ENCODE measurements at regions not wholly inside any gene's neighbourhood (a gene's known extent, or its start where the extent isn't known, plus 50 kb on each side); places are given as distances from the start of the nearest gene placed in this dataset.
"Not testable (repeated sequence)": the region's sequence is repeated elsewhere in the genome, so short reads cannot be mapped to it uniquely, and the experiment has no call there.

DNA sequence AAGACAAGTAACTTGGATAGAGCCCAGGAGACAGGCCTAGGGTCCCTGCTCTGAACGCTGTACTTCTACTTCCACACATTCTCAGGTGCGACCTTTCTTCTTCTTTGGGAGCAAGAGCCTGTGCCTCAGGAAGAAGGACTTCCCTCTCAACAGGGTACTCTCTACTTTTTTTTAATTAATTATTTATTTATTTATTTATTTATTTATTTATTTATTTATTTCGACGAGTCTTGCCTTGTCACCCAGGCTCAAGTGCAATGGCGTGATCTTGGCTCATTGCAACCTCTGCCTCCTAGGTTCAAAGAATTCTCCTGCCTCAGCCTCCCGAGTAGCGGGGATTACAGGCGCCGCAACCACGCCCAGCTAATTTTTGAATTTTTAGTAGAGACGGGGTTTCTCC, 361.6 kb downstream of the FAM72C start:
- DNase-seq (ENCODE audit: low spot score) = no peak

DNA sequence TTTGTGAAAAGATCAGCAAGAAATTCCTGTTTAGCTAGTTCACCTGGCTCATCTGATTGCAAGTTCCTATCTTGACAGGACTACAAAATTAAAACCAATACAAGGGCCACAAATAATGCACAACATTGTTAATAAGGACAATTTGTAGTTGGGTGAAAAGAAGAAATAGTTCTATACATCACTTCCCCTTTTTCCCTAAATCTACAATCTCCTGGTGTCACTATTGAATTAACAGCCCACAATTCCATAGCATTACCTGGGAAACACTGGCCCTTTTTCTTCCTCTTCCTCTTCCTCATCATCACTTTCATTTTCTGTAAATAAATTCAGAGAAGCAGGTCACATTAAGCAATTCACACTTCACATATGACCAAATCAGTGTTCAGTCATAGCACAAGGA, 366.9 kb downstream of the FAM72C start:
- DNase-seq (ENCODE audit: low spot score) = no peak

DNA sequence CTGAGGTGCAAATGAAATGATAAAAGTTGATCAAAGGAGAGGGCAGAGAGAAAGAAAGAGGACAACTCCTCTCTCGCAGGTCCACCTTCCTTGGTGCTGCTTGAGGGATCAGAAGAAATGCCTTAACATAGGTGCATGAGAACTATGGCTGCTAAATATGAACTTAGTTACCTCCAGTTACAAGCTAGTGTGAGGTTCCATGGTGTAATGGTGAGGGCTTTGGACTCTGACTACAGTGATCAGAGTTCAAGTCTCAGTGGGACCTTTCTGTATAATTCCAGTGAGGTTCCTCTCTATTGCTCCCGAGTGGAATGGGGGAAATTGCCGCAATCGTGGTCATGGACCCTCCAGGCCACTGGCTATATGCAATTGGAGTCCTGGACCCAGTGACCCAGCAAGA, 387.3 kb downstream of the FAM72C start:
- DNase-seq (ENCODE audit: low spot score) = no peak

DNA sequence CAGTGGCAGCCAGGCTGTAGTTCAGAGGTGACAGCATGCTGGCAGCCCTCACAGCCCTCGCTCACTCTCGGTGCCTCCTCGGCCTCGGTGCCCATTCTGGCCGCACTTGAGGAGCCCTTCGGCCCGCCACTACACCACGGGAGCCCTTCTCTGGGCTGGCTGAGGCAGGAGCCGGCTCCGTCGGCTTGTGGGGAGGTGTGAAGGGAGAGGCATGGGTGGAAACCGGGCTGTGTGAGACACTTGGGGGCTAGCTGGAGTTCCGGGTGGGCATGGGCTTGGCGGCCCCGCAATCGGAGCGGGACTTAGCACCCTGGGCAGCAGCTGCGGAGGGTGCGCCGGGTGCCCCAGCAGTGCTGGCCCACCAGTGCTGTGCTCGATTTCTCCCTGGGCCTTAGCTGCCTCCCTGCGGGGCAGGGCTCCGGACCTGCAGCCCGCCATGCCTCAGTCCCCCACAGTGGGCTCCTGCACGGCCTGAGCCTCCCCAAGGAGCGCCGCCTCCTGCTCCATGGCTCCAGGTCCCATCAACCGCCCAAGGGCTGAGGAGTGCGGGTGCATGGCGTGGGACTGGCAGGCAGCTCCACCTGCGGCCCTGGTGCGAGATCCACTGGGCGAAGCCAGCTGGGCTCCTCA, 396.8 kb downstream of the FAM72C start:
- no peak for DNase-seq (ENCODE audit: low spot score)

DNA sequence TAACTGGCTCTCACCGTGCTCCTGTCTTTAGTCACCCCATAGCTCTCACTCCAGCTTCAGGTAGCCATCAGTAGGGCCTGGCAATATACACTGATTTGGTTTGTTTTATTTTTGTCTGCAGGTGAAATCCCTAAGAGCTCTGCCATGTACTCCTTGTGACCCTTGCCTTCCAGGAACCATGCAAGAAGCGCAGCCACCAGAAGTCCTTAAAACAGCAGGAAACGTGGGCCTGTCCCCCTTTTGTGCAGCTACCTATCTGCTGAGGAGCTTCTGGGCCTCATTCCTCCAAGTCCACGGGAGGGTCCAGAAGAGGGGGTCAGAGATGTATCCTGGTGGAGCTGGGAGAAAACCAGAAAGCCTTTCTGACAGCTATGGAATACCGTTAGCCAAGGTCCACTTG, 399.1 kb downstream of the FAM72C start:
- DNase-seq (ENCODE audit: low spot score) = not testable (repeated sequence)

DNA sequence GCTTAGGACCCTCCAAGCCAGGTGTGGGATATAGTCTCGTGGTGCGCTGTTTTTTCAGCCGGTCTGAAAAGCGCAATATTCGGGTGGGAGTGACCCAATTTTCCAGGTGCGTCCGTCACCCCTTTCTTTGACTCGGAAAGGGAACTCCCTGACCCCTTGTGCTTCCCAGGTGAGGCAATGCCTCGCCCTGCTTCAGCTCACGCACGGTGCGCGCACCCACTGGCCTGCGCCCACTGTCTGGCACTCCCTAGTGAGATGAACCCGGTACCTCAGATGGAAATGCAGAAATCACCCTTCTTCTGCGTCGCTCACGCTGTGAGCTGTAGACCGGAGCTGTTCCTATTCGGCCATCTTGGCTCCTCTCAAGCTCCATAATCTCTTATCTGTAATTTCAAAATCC, 408.0 kb downstream of the FAM72C start:
- not testable (repeated sequence) for DNase-seq (ENCODE audit: low spot score)

DNA sequence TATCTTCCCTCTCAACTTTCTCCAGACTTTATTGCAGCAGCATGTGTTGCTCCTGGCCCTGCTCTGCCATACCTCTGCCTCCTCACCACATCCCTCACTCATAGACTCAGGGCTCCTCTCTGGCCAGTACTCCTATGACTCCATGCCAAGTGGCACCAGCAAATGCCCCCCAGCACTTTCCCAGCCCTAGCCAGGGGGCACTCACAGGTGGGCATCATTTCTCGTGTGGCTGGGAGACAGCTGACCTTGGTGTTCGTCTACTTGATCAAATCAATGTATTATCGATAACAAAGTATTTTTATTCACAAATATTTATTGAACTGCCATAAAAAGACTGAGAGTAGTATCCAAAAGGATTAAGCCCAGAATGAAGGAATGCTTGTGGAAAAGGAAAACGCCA, 418.2 kb downstream of the FAM72C start:
- DNase-seq (ENCODE audit: low spot score) = no peak

DNA sequence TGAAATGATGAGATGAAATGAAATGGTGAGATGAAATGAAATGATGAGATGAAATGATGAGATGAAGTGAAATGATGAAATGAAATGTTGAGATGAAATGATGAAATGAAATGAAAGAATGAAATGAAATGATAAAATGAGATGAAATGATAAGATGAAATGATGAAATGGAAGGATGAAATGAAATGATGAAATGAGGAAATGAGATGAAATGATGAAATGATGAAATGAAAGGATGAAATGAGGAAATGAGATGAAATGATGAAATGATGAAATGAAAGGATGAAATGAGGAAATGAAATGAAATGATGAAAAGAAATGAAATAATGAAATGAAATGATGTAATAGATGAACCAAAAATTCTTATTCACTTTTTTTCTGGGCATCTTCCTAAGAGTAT, 467.1 kb downstream of the FAM72C start:
- not testable (repeated sequence) for DNase-seq (ENCODE audit: low spot score)

DNA sequence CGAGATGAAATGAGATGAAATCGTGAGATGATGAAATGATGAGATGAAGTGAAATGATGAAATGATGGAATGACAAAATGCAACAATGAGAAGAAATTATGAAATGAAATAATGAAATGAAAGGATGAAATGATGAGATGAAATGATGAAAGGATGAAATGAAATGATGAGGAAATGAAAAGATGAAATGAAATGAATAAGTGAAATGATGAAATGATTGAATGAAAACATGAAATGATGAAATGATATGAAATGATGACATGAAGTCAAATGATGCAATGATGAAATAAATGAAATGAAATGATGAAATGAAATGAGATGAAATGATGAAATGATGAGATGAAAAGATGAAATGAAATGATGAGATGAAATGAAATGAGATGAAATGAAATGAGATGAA, 467.7 kb downstream of the FAM72C start:
- not testable (repeated sequence) for DNase-seq (ENCODE audit: low spot score)

DNA sequence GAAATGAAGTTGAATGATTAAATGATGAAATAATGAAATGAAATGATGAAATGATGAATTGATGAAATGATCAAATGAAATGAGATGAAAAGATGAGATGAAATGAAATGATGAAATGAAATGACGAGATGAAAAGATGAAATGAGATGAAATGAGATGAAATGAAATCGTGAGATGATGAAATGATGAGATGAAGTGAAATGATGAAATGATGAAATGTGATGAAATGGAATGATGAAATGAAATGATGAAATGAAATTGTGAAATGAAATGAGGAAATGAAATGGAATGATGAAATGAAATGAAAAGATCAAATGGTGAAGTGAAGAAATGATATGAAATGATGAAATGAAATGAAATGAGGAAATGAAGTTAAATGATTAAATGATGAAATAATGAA, 468.7 kb downstream of the FAM72C start:
- DNase-seq (ENCODE audit: low spot score) = not testable (repeated sequence)

DNA sequence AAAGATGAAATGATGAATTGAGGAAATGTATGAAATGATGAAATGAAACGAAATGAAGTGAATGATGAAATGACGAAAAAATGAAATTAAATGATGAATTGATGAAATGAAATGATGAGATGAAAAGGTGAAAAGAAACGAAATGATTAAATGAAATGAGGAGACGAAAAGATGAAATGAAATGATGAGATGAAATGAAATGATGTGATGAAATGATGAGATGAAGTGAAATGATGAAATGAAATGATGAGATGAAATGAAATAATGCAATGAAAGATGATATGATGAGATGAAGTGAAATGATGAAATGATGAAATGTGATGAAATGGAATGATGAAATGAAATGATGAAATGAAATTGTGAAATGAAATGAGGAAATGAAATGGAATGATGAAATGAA, 469.7 kb downstream of the FAM72C start:
- not testable (repeated sequence) for DNase-seq (ENCODE audit: low spot score)

DNA sequence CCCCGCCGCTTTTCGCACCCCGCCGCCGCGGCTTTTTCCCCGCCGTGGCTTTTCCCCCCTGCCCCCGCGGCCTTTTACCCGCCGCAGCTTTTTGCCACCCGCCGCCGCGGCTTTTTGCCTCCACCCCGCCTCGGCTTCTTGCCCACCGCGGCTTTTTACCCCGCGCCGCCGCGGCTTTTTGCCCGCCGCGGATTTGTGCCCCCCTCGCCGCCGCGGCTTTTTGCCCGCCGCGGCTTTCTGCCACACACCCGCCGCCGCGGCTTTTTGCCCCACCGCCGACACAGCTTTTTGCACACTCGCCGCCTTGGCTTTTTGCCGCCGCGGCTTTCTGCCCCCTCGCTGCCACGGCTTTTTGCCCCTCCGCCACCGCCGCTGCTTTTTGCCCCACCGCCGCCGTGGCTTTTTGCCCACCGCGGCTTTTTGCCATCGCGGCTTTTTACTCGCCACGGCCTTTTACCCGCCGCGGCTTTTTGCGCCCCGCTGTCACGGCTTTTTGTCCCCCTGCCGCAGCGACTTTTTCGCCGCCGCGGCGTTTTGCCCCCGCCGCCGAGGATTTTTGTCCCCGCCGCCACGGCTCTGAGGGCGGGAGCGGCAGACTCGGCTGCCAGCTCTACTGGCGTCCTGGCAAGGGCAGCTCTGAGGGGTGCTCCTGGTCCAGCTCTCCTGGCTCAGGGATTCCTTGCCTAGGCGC, 473.6 kb downstream of the FAM72C start:
- not testable (repeated sequence) for DNase-seq (ENCODE audit: low spot score)

DNA sequence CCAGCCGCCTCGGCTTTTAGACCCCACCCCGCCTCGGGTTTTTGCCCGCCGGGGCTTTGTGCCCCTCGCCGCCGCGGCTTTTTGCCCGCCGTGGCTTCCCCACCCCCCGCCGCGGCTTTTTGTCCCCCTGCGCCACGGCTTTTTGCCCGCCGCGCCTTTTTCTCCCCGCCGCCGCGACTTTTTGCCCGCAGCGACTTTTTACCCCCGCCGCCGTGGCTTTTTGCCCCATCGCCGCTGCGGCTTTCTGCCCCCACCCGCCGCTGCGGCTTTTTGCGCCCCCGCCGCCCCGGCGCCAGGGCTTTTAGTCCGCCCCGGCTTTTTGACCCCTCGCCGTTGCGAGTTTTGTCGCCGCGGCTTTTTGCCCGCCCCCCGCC, 474.4 kb downstream of the FAM72C start:
- DNase-seq (ENCODE audit: low spot score) = no peak

DNA sequence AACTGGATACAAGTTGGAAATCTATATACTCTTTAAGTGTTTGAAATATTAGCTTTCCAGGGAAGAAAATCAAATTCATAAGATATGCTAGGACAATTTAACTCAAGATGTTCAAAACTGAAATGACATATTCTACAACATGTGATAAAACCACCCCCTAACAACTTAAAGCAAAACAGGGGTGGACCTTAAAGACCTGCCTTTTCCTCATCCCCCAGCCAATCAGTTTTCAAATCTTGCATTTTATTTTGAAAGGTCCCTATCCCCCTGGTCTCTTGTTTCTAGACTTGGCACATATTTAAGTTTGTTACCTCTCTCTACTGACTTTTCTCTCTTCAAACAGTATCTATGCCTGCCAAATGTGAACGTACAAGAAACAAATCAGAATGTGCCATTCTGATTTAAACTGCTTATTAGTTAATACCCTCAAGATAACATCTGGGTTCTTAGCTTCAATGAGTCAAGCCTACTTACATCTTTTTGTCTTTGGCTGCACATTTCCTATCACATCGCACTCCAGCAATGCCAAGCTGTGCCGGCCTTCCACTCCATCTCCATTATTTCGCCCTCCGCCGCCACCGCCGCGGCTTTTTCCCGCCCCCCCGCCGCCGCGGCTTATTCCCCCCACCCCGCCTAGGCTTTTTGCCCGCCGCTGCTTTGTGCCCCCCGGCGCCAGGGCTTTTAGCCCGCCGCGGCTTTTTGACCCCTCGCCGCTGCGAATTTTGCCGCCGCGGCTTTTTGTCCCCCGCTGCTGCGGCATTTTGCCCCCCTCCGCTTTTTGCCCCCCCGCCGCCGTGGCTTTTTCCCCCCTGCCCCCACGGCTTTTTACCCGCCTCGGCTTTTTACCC, 475.0 kb downstream of the FAM72C start:
- not testable (repeated sequence) for DNase-seq (ENCODE audit: low spot score)
